Epithelial cell of prostate (primary cell): ENCODE measurements at regions not wholly inside any gene's neighbourhood (a gene's known extent, or its start where the extent isn't known, plus 50 kb on each side); places are given as distances from the start of the nearest gene placed in this dataset.
A peak's percentile ranks its signal among the peaks of the same experiment; 100 is the strongest.
"Not testable (repeated sequence)": the region's sequence is repeated elsewhere in the genome, so short reads cannot be mapped to it uniquely, and the experiment has no call there.

Experiments used
- DNase-seq: peaks from one replicate; pipeline ENCODE4 v3.0.0-alpha.2; 2011; ENCODE audit warnings: low read depth, low spot score
- H3K27ac ChIP-seq: fragments of 450-650 bp; 2 replicates; pipeline ENCODE4 v1.5.1; 2017; ENCODE audit warnings: mild to moderate bottlenecking

GRCh38 chr7:81491573-81491972 lies 278.3 kb downstream of the HGF start:
- H3K27ac ChIP-seq, result no peak overlapping the region

GRCh38 chr7:81488210-81488609 lies 281.6 kb downstream of the HGF start:
- no peak overlapping the region for H3K27ac ChIP-seq
- no peak for DNase-seq

More at GRCh38 chr7:81491573-81491972, 278.3 kb downstream of the HGF start:
- no peak for DNase-seq

DNA sequence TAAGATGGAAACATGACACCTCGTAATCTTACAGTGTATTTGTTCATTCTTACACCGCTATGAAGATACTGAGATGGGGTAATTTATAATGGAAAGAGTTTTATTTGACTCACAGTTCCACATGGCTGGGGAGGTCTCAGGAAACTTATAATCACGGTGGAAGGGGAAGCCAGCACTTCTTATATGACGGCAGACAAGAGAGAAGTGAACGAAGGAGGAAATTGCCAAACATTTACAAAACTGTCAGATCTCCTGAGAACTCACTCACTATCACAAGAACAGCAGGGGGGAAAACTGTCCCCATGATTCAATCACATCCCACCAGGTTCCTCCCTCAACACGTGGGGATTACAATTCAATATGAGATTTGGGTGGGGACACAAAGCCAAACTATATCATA lies 282.3 kb downstream of the HGF start:
- no peak for DNase-seq
- no peak overlapping the region for H3K27ac ChIP-seq

DNA sequence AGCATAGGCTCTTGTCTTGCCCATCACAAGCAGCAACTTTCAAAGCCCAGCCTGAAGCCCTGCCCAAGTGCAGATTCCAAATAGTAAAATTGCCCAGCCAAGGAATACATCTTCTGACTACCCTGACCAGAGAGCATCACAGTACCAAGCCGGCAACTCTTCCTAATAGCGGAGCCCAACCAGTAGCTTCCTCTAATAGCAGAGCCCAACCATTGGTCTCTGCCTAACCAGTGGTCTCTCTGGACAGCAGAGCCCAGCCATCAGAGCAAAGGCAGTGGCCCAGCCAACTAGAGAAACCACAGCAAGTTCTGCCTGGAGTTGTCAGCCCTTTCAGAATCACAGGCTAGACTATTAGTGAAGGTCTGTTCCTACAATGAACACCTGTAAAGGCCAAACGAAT lies 285.6 kb downstream of the HGF start:
- H3K27ac ChIP-seq, result no peak overlapping the region
- DNase-seq, result no peak

DNA sequence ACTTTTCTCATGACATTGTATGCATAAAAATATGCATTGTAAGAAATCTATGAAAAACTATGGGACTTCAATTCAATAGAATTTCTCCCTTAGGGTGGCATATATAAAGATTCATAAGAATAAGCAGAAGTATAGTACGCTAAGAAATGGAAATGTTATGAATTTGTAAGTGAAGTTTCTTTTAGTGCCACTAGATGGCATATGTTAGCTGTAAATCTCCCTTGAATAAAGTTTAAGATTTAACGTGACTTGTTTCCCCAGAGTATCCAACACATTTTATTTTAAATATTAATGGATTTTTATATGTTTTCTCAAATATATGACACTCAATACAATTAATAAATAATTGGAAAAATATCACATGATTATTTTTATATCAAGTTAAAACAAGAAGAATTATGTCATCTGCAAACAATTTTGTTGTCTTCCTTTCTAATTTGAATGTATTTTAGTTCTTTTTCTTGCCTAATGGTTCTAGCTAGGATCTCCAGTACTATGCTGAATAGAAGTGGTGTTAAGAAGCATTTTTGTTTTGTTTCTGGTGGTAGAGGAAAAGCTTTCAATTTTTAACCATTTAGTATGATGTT lies 287.2 kb downstream of the HGF start:
- H3K27ac ChIP-seq, result no peak overlapping the region
- DNase-seq, result no peak

DNA sequence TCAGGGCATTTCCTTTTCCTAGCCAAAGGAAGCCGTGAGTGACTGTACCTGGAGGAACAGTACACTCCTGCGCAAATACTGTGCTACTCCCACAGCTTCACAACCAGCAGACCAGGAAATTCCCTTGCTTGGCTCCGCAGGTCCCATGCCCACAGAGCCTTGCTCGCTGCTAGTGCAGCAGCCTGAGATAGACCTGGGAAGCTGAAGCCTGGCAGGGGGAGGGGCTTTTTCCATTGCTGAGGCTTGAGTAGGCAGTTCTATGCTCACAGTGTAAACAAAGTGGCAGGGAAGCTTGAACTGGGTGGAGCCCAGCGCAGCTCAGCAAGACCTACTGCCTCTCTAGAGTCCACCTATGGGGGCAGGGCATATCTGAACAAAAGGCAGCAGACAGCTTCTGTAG lies 291.2 kb downstream of the HGF start:
- DNase-seq, result no peak
- no peak overlapping the region for H3K27ac ChIP-seq

DNA sequence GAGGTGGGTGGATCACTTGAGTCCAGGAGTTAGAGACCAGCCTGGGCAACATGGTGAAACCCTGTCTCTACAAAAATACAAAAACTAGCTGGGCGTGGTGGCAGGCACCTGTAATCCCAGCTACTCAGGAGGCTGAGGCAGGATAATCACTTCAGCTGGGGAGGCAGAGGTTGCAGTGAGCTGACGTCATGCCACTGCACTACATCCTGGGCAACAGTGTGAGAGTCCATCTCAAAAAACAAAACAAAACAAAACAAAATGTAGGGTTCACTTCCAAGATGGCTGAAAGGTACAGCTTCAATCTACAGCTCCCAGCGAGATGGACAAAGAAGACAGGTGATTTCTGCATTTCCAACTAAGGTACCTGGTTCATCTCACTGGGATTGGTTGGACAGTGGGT lies 291.6 kb downstream of the HGF start:
- not testable (repeated sequence) for DNase-seq, H3K27ac ChIP-seq

GRCh38 chr7:81473236-81473635 lies 296.6 kb downstream of the HGF start:
- H3K27ac ChIP-seq, result no peak overlapping the region
- DNase-seq, result no peak

DNA sequence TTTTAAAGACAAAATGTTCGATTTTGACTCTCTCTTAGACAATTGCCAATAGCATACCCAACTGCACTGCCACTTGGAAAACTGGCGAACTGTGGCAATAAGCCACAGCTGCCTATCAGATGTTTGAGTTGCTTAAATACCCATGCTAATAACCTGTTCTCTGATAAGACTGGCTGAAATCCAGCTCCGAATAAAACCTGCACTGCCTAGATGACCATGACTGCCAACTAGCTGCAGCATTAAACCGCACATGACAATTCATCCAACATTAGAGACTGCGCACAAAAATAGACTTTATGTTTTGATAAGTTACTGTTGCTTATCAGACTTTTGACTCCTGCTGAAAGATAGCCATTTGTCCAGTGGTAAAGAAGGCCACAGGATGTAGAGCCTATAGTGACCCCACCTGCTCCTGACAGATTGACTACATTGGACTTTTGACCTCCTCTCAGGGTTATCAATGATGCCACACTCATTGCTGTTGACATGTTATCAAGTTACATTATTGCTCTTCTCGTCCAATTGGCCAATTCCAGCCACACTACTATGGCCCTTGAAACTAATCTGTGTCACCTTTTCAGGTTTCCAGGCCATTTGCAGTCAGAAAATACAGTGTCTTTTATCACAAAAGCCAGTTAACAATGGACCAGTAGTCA lies 299.0 kb downstream of the HGF start:
- no peak for DNase-seq
- no peak overlapping the region for H3K27ac ChIP-seq

DNA sequence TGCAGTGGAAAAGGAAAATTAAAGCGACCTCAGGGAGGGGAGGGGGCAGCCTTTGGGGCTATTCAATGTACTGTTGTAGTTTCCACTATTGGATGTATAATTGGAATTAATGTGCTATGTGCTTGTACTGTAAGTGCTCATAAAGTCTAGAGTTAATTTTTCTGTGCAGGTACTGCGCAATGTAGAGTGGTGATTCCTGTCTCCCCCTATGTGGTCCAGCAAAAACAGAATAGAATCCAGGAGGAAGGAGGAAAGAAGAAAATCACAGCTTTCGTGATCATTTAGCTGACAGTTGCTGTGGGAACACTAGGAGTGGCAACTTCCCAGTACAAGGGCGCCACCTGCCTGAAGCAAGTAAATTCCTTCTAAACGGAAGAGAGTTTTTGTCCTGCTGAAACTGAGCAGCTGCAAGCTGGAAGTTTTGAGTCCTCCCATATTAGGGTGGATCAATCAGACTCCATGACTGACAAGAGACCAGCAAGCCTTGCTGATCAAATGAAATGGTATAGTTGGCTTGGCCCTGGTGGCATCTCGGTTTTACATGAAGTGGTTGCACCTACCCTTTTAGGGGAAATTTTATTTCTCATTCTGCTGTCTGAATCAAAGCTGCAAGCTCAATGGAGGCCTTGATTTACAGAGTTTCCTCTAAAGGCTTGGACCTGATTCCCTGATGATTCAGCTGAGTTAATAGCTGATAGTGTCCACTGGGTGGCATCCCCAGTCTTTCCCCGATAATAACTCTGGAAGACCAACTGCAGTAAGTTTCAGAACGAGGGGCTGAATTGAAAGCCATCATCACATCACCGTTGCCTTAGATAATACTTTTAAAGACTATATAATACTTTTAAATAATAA lies 299.8 kb downstream of the HGF start:
- DNase-seq, result no peak
- H3K27ac ChIP-seq, result no peak overlapping the region

GRCh38 chr7:81469153-81469868 lies 300.5 kb downstream of the HGF start:
- DNase-seq, result no peak
- H3K27ac ChIP-seq, result no peak overlapping the region

- no peak overlapping the region for H3K27ac ChIP-seq
- no peak for DNase-seq
These were observed 301.3 kb downstream of the HGF start for GRCh38 chr7:81468526-81468925.

- H3K27ac ChIP-seq, result no peak overlapping the region
- no peak for DNase-seq
These were observed 301.9 kb downstream of the HGF start for GRCh38 chr7:81467964-81468363.

GRCh38 chr7:81462672-81463071 lies 307.2 kb downstream of the HGF start:
- peak; percentile 62 for DNase-seq

GRCh38 chr7:81460250-81461045 lies 309.4 kb downstream of the HGF start:
- no peak for DNase-seq
- no peak overlapping the region for H3K27ac ChIP-seq

More at GRCh38 chr7:81462672-81463071, 307.2 kb downstream of the HGF start:
- no peak overlapping the region for H3K27ac ChIP-seq

DNA sequence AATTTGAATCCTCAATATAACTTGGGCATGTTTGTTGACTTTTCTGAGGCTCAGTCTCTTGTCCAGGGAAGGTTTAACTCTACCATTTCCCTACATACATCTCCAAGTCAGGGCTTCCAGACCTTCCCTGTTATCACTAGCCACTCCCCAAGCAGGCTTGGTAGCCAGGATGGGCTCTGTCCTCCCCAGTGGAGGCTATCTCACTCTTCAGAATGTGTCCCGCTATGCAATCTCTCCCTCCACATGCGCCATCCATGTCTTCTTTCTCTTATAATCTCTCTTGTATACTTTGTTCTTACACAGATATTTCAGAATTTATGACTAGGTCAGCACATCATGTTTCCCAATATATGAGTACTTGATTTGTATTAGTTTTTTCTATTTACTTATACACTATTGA lies 310.4 kb downstream of the HGF start:
- H3K27ac ChIP-seq, result no peak overlapping the region
- DNase-seq, result no peak

- H3K27ac ChIP-seq, result no peak overlapping the region
- no peak for DNase-seq
These were observed 311.9 kb downstream of the HGF start for GRCh38 chr7:81457852-81458522.

GRCh38 chr7:81453770-81454169 lies 316.1 kb downstream of the HGF start:
- DNase-seq, H3K27ac ChIP-seq: not testable (repeated sequence)

- no peak overlapping the region for H3K27ac ChIP-seq
- DNase-seq, result no peak
These were observed 320.7 kb downstream of the HGF start for GRCh38 chr7:81449105-81449504.
